ENCODE measurements at regions not wholly inside any gene's neighbourhood (a gene's known extent, or its start where the extent isn't known, plus 50 kb on each side); places are given as distances from the start of the nearest gene placed in this dataset.

GRCh38 chr15:58274885-58275284 is 136.7 kb downstream of the AQP9 start:
- intact Hi-C loops (cut with DNase I, micrococcal nuclease) = loop anchor here in 1 of 2 experiments (1.0 kb wide), 1 partner anchor 12 kb away; no protein-coding TSS in a partner anchor
- Mint-ChIP-seq H3K36me3 (ENCODE audit: low read depth) (no peaks in the 10 kb centered on the region), H3K27ac (no peak overlapping the region), H3K27me3 (peaks cover 4% of the 10 kb centered on the region), H3K4me1 (peaks cover 4% of the 10 kb centered on the region), H3K9me3 (ENCODE audit: low read depth) (peaks cover 4% of the 10 kb centered on the region), H3K4me3 (no peak overlapping the region)
- DNase-seq = no peak
- ChIA-PET POLR2A (no interaction called here), CTCF (interaction anchor here (0.8 to 1.0 kb wide), 2 partner anchors 14 to 204 kb away, joined by 3 read pairs; no protein-coding TSS in a partner anchor)
- ATAC-seq = no peak

DNA sequence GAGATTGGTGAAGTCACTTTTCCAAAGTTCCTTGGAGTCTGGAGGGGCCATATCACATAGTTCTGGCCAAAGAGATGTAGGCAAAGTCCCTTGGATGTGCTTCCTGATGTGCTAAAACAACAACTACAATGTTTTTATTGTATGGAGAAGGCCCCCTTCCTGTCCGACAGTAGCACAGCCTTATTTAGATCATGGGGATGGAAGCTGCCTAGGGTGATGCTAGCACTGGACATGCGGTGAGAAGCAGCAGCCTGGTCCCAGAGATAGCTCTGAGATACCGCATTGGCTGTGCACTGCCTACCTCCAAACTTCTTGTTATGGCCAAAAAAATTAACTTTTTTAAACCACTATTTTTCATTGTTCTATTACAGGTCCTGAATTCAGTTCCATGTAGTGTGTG is 137.6 kb downstream of the AQP9 start:
- no peaks in the 10 kb centered on the region for H3K4me1 Mint-ChIP-seq
- ATAC-seq (no peak), DNase-seq (no peak)
- H3K27me3 Mint-ChIP-seq = peaks cover 4% of the 10 kb centered on the region
- H3K36me3 Mint-ChIP-seq (ENCODE audit: low read depth) = no peaks in the 10 kb centered on the region
- peaks cover 4% of the 10 kb centered on the region for H3K9me3 Mint-ChIP-seq (ENCODE audit: low read depth)
- H3K27ac Mint-ChIP-seq = no peak overlapping the region
- ChIA-PET CTCF (no interaction called here), POLR2A (no interaction called here)
- intact Hi-C loops (cut with DNase I, micrococcal nuclease) = loop anchor here in 1 of 2 experiments (1.0 kb wide), 1 partner anchor 12 kb away; no protein-coding TSS in a partner anchor
- no peak overlapping the region for H3K4me3 Mint-ChIP-seq

DNA sequence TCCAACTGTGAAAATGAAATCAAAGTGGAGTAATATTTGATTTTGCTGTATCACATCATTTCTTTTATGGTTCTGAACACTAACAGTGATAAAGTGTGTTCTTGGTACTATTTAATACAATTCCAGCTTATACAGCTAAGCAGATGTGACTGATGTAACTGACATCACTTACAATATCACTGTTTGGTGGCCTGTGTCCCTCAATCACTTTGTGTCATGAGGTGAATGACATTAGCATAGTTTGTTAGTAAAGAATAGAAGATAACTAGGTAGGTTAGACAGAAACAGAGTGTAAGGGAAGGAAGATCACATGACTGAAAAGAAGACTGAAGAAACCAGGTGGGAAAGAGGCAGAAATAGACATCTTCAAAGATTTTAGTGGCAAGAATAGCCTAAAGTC is 138.7 kb downstream of the AQP9 start:
- ChIA-PET POLR2A (no interaction called here), CTCF (no interaction called here)
- intact Hi-C loops (cut with DNase I, micrococcal nuclease) = no loop called here
- ATAC-seq = no peak
- no peak for DNase-seq
- Mint-ChIP-seq H3K27me3 (peaks cover 5% of the 10 kb centered on the region), H3K36me3 (ENCODE audit: low read depth) (no peaks in the 10 kb centered on the region), H3K27ac (no peak overlapping the region), H3K4me1 (no peaks in the 10 kb centered on the region), H3K4me3 (no peak overlapping the region), H3K9me3 (ENCODE audit: low read depth) (no peaks in the 10 kb centered on the region)

DNA sequence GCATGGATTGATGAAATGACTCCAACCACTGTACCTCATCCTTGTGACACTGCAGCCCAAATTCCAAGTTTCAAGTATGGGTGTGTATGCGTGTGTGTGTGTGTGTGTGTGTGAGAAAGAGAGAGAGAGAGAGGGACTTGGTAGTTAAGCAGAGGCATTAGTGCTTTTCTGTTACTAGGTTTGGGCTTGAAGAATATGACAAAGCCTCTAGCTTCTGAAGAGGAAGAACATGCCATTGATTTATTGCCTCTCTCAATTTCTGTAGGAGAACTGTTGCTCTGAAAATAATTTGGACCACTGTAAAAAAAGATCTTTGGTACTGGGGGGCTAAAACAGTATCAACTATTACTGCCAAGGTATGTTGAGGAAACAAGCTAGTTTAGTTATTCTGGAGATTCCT is 139.2 kb downstream of the AQP9 start:
- Mint-ChIP-seq H3K9me3 (ENCODE audit: low read depth) (no peaks in the 10 kb centered on the region), H3K4me3 (no peak overlapping the region), H3K4me1 (no peaks in the 10 kb centered on the region), H3K27me3 (peaks cover 5% of the 10 kb centered on the region), H3K27ac (no peak overlapping the region), H3K36me3 (ENCODE audit: low read depth) (no peaks in the 10 kb centered on the region)
- CTCF ChIA-PET = no interaction called here
- intact Hi-C loops (cut with DNase I, micrococcal nuclease) = no loop called here
- POLR2A ChIA-PET = no interaction called here
- DNase-seq (no peak), ATAC-seq (no peak)

- no peaks in the 10 kb centered on the region for H3K4me1 Mint-ChIP-seq
- no peak for ATAC-seq
- no peak for DNase-seq
- intact Hi-C loops (cut with DNase I, micrococcal nuclease) = no loop called here
- POLR2A ChIA-PET = no interaction called here
- H3K27me3 Mint-ChIP-seq = peaks cover 5% of the 10 kb centered on the region
- CTCF ChIA-PET = interaction anchor here (1.2 kb wide), 1 partner anchor 26 kb away, joined by 4 read pairs; no protein-coding TSS in a partner anchor
- no peak overlapping the region for H3K4me3 Mint-ChIP-seq
- H3K27ac Mint-ChIP-seq = no peak overlapping the region
- no peaks in the 10 kb centered on the region for H3K9me3 Mint-ChIP-seq (ENCODE audit: low read depth)
- no peaks in the 10 kb centered on the region for H3K36me3 Mint-ChIP-seq (ENCODE audit: low read depth)
These were observed 140.9 kb downstream of the AQP9 start for GRCh38 chr15:58279106-58279505.

GRCh38 chr15:58279654-58280053 is 141.5 kb downstream of the AQP9 start:
- H3K36me3 Mint-ChIP-seq (ENCODE audit: low read depth) = no peaks in the 10 kb centered on the region
- ATAC-seq = no peak
- intact Hi-C loops (cut with DNase I, micrococcal nuclease) = no loop called here
- no peaks in the 10 kb centered on the region for H3K4me1 Mint-ChIP-seq
- H3K27me3 Mint-ChIP-seq = peaks cover 5% of the 10 kb centered on the region
- ChIA-PET POLR2A (no interaction called here), CTCF (interaction anchor here (1.2 kb wide), 1 partner anchor 26 kb away, joined by 4 read pairs; no protein-coding TSS in a partner anchor)
- no peak overlapping the region for H3K27ac Mint-ChIP-seq
- no peaks in the 10 kb centered on the region for H3K9me3 Mint-ChIP-seq (ENCODE audit: low read depth)
- DNase-seq = no peak
- H3K4me3 Mint-ChIP-seq = no peak overlapping the region

- H3K4me3 Mint-ChIP-seq = no peak overlapping the region
- H3K4me1 Mint-ChIP-seq = peaks cover 9% of the 10 kb centered on the region
- ChIA-PET POLR2A (no interaction called here), CTCF (no interaction called here)
- H3K36me3 Mint-ChIP-seq (ENCODE audit: low read depth) = no peaks in the 10 kb centered on the region
- H3K27me3 Mint-ChIP-seq = peaks cover 5% of the 10 kb centered on the region
- intact Hi-C loops (cut with DNase I, micrococcal nuclease) = no loop called here
- DNase-seq = no peak
- H3K27ac Mint-ChIP-seq = no peak overlapping the region
- no peaks in the 10 kb centered on the region for H3K9me3 Mint-ChIP-seq (ENCODE audit: low read depth)
- ATAC-seq = no peak
These were observed 144.0 kb downstream of the AQP9 start for GRCh38 chr15:58282060-58282708.

GRCh38 chr15:58283302-58283701 is 145.1 kb downstream of the AQP9 start:
- Mint-ChIP-seq H3K4me3 (no peak overlapping the region), H3K36me3 (ENCODE audit: low read depth) (no peaks in the 10 kb centered on the region), H3K4me1 (peaks cover 9% of the 10 kb centered on the region), H3K27ac (no peak overlapping the region), H3K27me3 (peaks cover 4% of the 10 kb centered on the region), H3K9me3 (ENCODE audit: low read depth) (no peaks in the 10 kb centered on the region)
- intact Hi-C loops (cut with DNase I, micrococcal nuclease) = no loop called here
- CTCF ChIA-PET = no interaction called here
- ATAC-seq (no peak), DNase-seq (no peak)
- POLR2A ChIA-PET = no interaction called here

DNA sequence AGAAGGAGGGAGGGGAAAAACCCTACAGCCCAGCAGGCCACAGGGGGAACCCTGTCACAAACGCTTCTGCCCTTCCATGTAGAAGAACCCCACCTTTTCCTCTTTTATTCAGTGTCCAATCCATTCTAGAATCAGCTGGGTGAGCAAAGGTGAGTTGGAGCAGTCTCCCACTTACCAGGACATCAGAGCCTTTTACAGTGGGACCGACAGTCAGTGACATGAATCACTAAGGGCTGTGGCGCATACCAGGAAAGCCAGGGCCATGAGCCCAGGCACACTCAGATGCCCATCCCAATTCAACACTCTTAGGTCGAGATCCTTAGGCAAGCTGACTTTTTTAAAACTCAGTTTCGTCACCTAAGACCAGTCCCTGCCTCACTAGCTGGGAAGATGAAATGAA is 146.1 kb downstream of the AQP9 start:
- H3K36me3 Mint-ChIP-seq (ENCODE audit: low read depth) = no peaks in the 10 kb centered on the region
- no peaks in the 10 kb centered on the region for H3K9me3 Mint-ChIP-seq (ENCODE audit: low read depth)
- H3K27me3 Mint-ChIP-seq = peaks cover 1% of the 10 kb centered on the region
- intact Hi-C loops (cut with DNase I, micrococcal nuclease) = no loop called here
- no peak overlapping the region for H3K4me3 Mint-ChIP-seq
- no peak overlapping the region for H3K27ac Mint-ChIP-seq
- peaks cover 9% of the 10 kb centered on the region for H3K4me1 Mint-ChIP-seq
- no peak for DNase-seq
- POLR2A ChIA-PET = no interaction called here
- ATAC-seq = no peak
- CTCF ChIA-PET = no interaction called here

DNA sequence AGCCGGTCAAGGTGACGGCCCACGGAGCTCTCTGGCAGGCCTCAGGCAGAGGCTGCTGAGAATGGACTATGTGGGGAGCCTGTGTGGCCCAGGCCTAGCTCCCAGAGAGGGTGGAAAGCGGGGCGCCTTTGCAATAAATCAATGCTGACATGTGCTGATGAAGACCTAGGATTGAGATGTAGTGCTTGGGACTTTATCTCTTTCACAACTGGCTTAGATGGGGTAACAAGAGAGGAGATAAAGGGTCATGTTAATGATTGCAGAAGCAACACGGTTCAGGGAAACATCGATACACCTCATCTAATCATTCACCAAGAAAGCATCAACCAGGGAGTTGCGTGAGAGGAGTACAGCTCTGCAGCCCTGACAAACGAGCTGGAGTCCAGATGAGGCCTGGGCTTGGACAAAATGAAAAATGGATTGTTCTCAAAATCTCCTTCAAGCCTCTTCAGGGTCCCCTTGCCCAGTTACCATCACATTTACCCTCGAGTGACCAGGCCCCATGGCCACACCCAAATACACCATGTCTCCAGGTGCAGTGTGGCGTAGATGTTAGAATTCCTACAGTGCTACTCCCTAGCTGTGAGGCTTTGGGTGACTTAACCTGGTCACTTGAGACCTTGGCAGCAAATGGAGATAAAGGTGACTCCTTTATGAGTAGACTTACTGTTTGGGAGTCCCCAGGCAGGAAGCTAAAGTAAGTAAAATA is 146.4 kb upstream of the LIPC start:
- Mint-ChIP-seq H3K27ac (no peak overlapping the region), H3K9me3 (ENCODE audit: low read depth) (no peaks in the 10 kb centered on the region), H3K4me3 (no peak overlapping the region), H3K36me3 (ENCODE audit: low read depth) (no peaks in the 10 kb centered on the region), H3K27me3 (peaks cover 1% of the 10 kb centered on the region), H3K4me1 (peaks cover 9% of the 10 kb centered on the region)
- intact Hi-C loops (cut with DNase I, micrococcal nuclease) = loop anchor here in 1 of 2 experiments (5.0 kb wide), 1 partner anchor 187 kb away; no protein-coding TSS in a partner anchor
- ATAC-seq (no peak), DNase-seq (no peak)
- CTCF ChIA-PET = interaction anchor here (0.7 kb wide), 1 partner anchor 221 kb away, joined by 3 read pairs; no protein-coding TSS in a partner anchor
- POLR2A ChIA-PET = no interaction called here

DNA sequence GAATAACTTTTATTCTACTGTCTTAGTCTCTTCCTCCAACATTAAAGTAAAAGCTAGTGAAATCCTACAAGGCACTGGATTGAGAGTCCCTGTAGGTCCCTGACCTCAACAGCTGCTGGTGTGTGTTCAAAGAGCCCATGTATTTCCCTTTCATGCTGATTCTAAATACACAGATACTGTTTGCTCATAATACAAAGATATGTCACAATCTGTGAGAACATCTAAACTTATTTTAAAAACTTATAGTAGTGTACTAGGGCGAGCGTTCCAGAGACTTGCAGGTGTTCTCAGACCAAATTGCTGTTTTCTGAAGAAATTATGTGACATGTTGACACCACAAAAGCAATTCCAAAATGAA is 145.9 kb upstream of the LIPC start:
- intact Hi-C loops (cut with DNase I, micrococcal nuclease) = loop anchor here in 1 of 2 experiments (5.0 kb wide), 1 partner anchor 186 kb away; no protein-coding TSS in a partner anchor
- peaks cover 12% of the 10 kb centered on the region for H3K4me1 Mint-ChIP-seq
- no peaks in the 10 kb centered on the region for H3K36me3 Mint-ChIP-seq (ENCODE audit: low read depth)
- no peak for ATAC-seq
- H3K27ac Mint-ChIP-seq = no peak overlapping the region
- no peak overlapping the region for H3K4me3 Mint-ChIP-seq
- no peaks in the 10 kb centered on the region for H3K9me3 Mint-ChIP-seq (ENCODE audit: low read depth)
- peaks cover 1% of the 10 kb centered on the region for H3K27me3 Mint-ChIP-seq
- DNase-seq = no peak
- CTCF ChIA-PET = no interaction called here
- POLR2A ChIA-PET = no interaction called here

DNA sequence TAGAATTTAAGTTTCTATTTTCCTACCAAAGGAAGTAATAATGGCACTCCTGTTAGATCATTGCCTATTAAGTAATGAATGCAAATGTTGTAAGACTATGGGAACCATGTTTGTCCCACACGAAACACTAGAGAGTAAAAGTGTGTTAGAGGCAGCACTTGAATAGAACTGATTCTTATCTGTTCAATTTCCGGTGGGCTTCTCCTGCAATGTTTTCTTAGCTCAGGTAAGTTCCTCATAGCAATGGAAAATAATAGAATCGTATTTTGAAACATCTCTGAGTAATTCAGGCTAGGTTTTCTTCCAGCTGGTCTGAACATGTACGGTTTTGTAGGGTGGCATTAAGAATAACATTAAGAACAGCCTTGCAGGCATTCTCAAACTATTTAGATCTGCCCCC is 145.3 kb upstream of the LIPC start:
- no peak for DNase-seq
- no peak overlapping the region for H3K4me3 Mint-ChIP-seq
- ATAC-seq = no peak
- ChIA-PET CTCF (interaction anchor here (0.6 kb wide), 1 partner anchor 282 kb away, joined by 3 read pairs; no protein-coding TSS in a partner anchor), POLR2A (no interaction called here)
- intact Hi-C loops (cut with DNase I, micrococcal nuclease) = loop anchor here in 1 of 2 experiments (5.0 kb wide), 1 partner anchor 186 kb away; no protein-coding TSS in a partner anchor
- H3K27me3 Mint-ChIP-seq = peaks cover under 1% of the 10 kb centered on the region
- no peaks in the 10 kb centered on the region for H3K9me3 Mint-ChIP-seq (ENCODE audit: low read depth)
- no peak overlapping the region for H3K27ac Mint-ChIP-seq
- peaks cover 12% of the 10 kb centered on the region for H3K4me1 Mint-ChIP-seq
- no peaks in the 10 kb centered on the region for H3K36me3 Mint-ChIP-seq (ENCODE audit: low read depth)
